ENCODE measurements at regions not wholly inside any gene's neighbourhood (a gene's known extent, or its start where the extent isn't known, plus 50 kb on each side); places are given as distances from the start of the nearest gene placed in this dataset.

GRCh38 chr18:73060666-73061288 lies 193.0 kb upstream of the NETO1 start:
- no peaks in the 10 kb centered on the region for H3K36me3 Mint-ChIP-seq
- H3K27ac Mint-ChIP-seq, result no peak overlapping the region
- peaks cover 3% of the 10 kb centered on the region for H3K27me3 Mint-ChIP-seq
- DNase-seq (ENCODE audit: extremely low spot score, unreplicated experiment), result no peak
- no peak overlapping the region for H3K4me3 Mint-ChIP-seq
- H3K9me3 Mint-ChIP-seq, result no peaks in the 10 kb centered on the region
- TF ChIP-seq CTCF (conservative IDR thresholded peaks at IDR 0.05), result no peak
- H3K4me1 Mint-ChIP-seq (ENCODE audit: unreplicated experiment), result no peaks in the 10 kb centered on the region

GRCh38 chr18:73059280-73059679 lies 191.5 kb upstream of the NETO1 start:
- Mint-ChIP-seq H3K4me1 (ENCODE audit: unreplicated experiment) (no peaks in the 10 kb centered on the region), H3K27ac (no peak overlapping the region), H3K9me3 (no peaks in the 10 kb centered on the region), H3K27me3 (no peaks in the 10 kb centered on the region), H3K36me3 (no peaks in the 10 kb centered on the region), H3K4me3 (no peak overlapping the region)
- TF ChIP-seq CTCF (conservative IDR thresholded peaks at IDR 0.05), result no peak
- DNase-seq (ENCODE audit: extremely low spot score, unreplicated experiment), result no peak

- H3K4me3 Mint-ChIP-seq, result no peak overlapping the region
- H3K9me3 Mint-ChIP-seq, result peaks cover 2% of the 10 kb centered on the region
- H3K27me3 Mint-ChIP-seq, result no peaks in the 10 kb centered on the region
- no peak for TF ChIP-seq CTCF (conservative IDR thresholded peaks at IDR 0.05)
- no peak overlapping the region for H3K27ac Mint-ChIP-seq
- H3K4me1 Mint-ChIP-seq (ENCODE audit: unreplicated experiment), result no peaks in the 10 kb centered on the region
- no peak for DNase-seq (ENCODE audit: extremely low spot score, unreplicated experiment)
- no peaks in the 10 kb centered on the region for H3K36me3 Mint-ChIP-seq
These were observed 179.9 kb upstream of the NETO1 start for GRCh38 chr18:73047688-73048087.

GRCh38 chr18:73045037-73045436 lies 177.2 kb upstream of the NETO1 start:
- no peaks in the 10 kb centered on the region for H3K9me3 Mint-ChIP-seq
- no peak for TF ChIP-seq CTCF (conservative IDR thresholded peaks at IDR 0.05)

GRCh38 chr18:73043611-73044010 lies 175.8 kb upstream of the NETO1 start:
- no peak for TF ChIP-seq CTCF (conservative IDR thresholded peaks at IDR 0.05)
- Mint-ChIP-seq H3K4me1 (ENCODE audit: unreplicated experiment) (no peaks in the 10 kb centered on the region), H3K27me3 (no peaks in the 10 kb centered on the region), H3K27ac (no peak overlapping the region), H3K4me3 (no peak overlapping the region), H3K9me3 (no peaks in the 10 kb centered on the region), H3K36me3 (no peaks in the 10 kb centered on the region)
- no peak for DNase-seq (ENCODE audit: extremely low spot score, unreplicated experiment)

More at GRCh38 chr18:73045037-73045436, 177.2 kb upstream of the NETO1 start:
- Mint-ChIP-seq H3K27me3 (no peaks in the 10 kb centered on the region), H3K4me1 (ENCODE audit: unreplicated experiment) (no peaks in the 10 kb centered on the region), H3K27ac (no peak overlapping the region), H3K4me3 (no peak overlapping the region), H3K36me3 (no peaks in the 10 kb centered on the region)
- no peak for DNase-seq (ENCODE audit: extremely low spot score, unreplicated experiment)

GRCh38 chr18:73043211-73043610 lies 175.4 kb upstream of the NETO1 start:
- H3K4me3 Mint-ChIP-seq, result no peak overlapping the region
- no peak for TF ChIP-seq CTCF (conservative IDR thresholded peaks at IDR 0.05)
- H3K27ac Mint-ChIP-seq, result no peak overlapping the region

More at GRCh38 chr18:73043211-73043610, 175.4 kb upstream of the NETO1 start:
- no peak for DNase-seq (ENCODE audit: extremely low spot score, unreplicated experiment)
- no peaks in the 10 kb centered on the region for H3K4me1 Mint-ChIP-seq (ENCODE audit: unreplicated experiment)
- H3K9me3 Mint-ChIP-seq, result no peaks in the 10 kb centered on the region
- H3K27me3 Mint-ChIP-seq, result no peaks in the 10 kb centered on the region
- H3K36me3 Mint-ChIP-seq, result no peaks in the 10 kb centered on the region

All from type B pancreatic cell (in vitro differentiated cells).